ENCODE measurements at regions not wholly inside any gene's neighbourhood (a gene's known extent, or its start where the extent isn't known, plus 50 kb on each side); places are given as distances from the start of the nearest gene placed in this dataset.
"Not testable (repeated sequence)": the region's sequence is repeated elsewhere in the genome, so short reads cannot be mapped to it uniquely, and the experiment has no call there.

GRCh38 chr9:104980039-104980654 lies 52.2 kb upstream of the ABCA1 start:
- intact Hi-C loops (cut with DNase I) = no loop called here
- ATAC-seq (no peak), DNase-seq (ENCODE audit: low spot score) (no peak)

GRCh38 chr9:104981543-104982129 lies 53.7 kb upstream of the ABCA1 start:
- ATAC-seq (no peak), DNase-seq (ENCODE audit: low spot score) (no peak)
- intact Hi-C loops (cut with DNase I) = no loop called here

- no peak for ATAC-seq
- no peak for DNase-seq (ENCODE audit: low spot score)
- intact Hi-C loops (cut with DNase I) = no loop called here
These were observed 54.6 kb upstream of the ABCA1 start for GRCh38 chr9:104982543-104982942.

GRCh38 chr9:104983491-104983890 lies 55.5 kb upstream of the ABCA1 start:
- ATAC-seq (no peak), DNase-seq (ENCODE audit: low spot score) (no peak)
- intact Hi-C loops (cut with DNase I) = no loop called here

GRCh38 chr9:104984121-104984520 lies 56.2 kb upstream of the ABCA1 start:
- ATAC-seq (no peak), DNase-seq (ENCODE audit: low spot score) (no peak)
- intact Hi-C loops (cut with DNase I) = no loop called here

GRCh38 chr9:104984542-104984941 lies 56.6 kb upstream of the ABCA1 start:
- no peak for ATAC-seq
- intact Hi-C loops (cut with DNase I) = no loop called here

GRCh38 chr9:104984948-104985347 lies 57.0 kb upstream of the ABCA1 start:
- DNase-seq (ENCODE audit: low spot score) = no peak
- intact Hi-C loops (cut with DNase I) = no loop called here
- no peak for ATAC-seq

More at GRCh38 chr9:104984542-104984941, 56.6 kb upstream of the ABCA1 start:
- no peak for DNase-seq (ENCODE audit: low spot score)

GRCh38 chr9:104986096-104986495 lies 58.1 kb upstream of the ABCA1 start:
- intact Hi-C loops (cut with DNase I) = no loop called here
- ATAC-seq (no peak), DNase-seq (ENCODE audit: low spot score) (no peak)

GRCh38 chr9:104987743-104988142 lies 59.8 kb upstream of the ABCA1 start:
- intact Hi-C loops (cut with DNase I) = no loop called here
- ATAC-seq = no peak
- DNase-seq (ENCODE audit: low spot score) = no peak

GRCh38 chr9:104988539-104988938 lies 60.6 kb upstream of the ABCA1 start:
- intact Hi-C loops (cut with DNase I) = no loop called here
- ATAC-seq (no peak), DNase-seq (ENCODE audit: low spot score) (no peak)

- peak; percentile 88 for ATAC-seq
- peak; percentile 94 for DNase-seq (ENCODE audit: low spot score)
- intact Hi-C loops (cut with DNase I) = no loop called here
These were observed 63.4 kb upstream of the ABCA1 start for GRCh38 chr9:104991144-104991953.

- ATAC-seq = peak; percentile 1
- intact Hi-C loops (cut with DNase I) = no loop called here
- no peak for DNase-seq (ENCODE audit: low spot score)
These were observed 64.7 kb upstream of the ABCA1 start for GRCh38 chr9:104992659-104993058.

- ATAC-seq (peak; percentile 89), DNase-seq (ENCODE audit: low spot score) (peak; percentile 80)
- intact Hi-C loops (cut with DNase I) = no loop called here
These were observed 65.5 kb upstream of the ABCA1 start for GRCh38 chr9:104993291-104993963.

- DNase-seq (ENCODE audit: low spot score) (no peak), ATAC-seq (no peak)
- intact Hi-C loops (cut with DNase I) = no loop called here
These were observed 69.6 kb upstream of the ABCA1 start for GRCh38 chr9:104997536-104997935.

GRCh38 chr9:104999136-104999535 lies 71.2 kb upstream of the ABCA1 start:
- intact Hi-C loops (cut with DNase I) = no loop called here
- ATAC-seq (no peak), DNase-seq (ENCODE audit: low spot score) (no peak)

GRCh38 chr9:105000529-105000928 lies 72.6 kb upstream of the ABCA1 start:
- DNase-seq (ENCODE audit: low spot score); intact Hi-C loops (cut with DNase I); ATAC-seq: not testable (repeated sequence)

- ATAC-seq (no peak), DNase-seq (ENCODE audit: low spot score) (no peak)
- intact Hi-C loops (cut with DNase I) = no loop called here
These were observed 76.6 kb upstream of the ABCA1 start for GRCh38 chr9:105004466-105005090.

GRCh38 chr9:105005186-105005585 lies 77.2 kb upstream of the ABCA1 start:
- intact Hi-C loops (cut with DNase I) = no loop called here
- ATAC-seq = no peak
- no peak for DNase-seq (ENCODE audit: low spot score)

GRCh38 chr9:105006514-105006913 lies 78.6 kb upstream of the ABCA1 start:
- DNase-seq (ENCODE audit: low spot score) (no peak), ATAC-seq (no peak)
- intact Hi-C loops (cut with DNase I) = no loop called here
